ENCODE measurements at regions not wholly inside any gene's neighbourhood (a gene's known extent, or its start where the extent isn't known, plus 50 kb on each side); places are given as distances from the start of the nearest gene placed in this dataset.

- DNase-seq (ENCODE audit: extremely low read depth, low read depth): no peak
- no peak for TF ChIP-seq CTCF (IDR thresholded peaks at IDR 0.05; ENCODE audit: low read depth, low read length)
These were observed 212.5 kb upstream of the MPHOSPH6 start for GRCh38 chr16:82382521-82382920.

- no peak for DNase-seq (ENCODE audit: extremely low read depth, low read depth)
- no peak for TF ChIP-seq CTCF (IDR thresholded peaks at IDR 0.05; ENCODE audit: low read depth, low read length)
These were observed 209.5 kb upstream of the MPHOSPH6 start for GRCh38 chr16:82379551-82379950.

- no peak for DNase-seq (ENCODE audit: extremely low read depth, low read depth)
- TF ChIP-seq CTCF (IDR thresholded peaks at IDR 0.05; ENCODE audit: low read depth, low read length): no peak
These were observed 204.0 kb upstream of the MPHOSPH6 start for GRCh38 chr16:82373976-82374375.

GRCh38 chr16:82370282-82370681 is 200.3 kb upstream of the MPHOSPH6 start:
- TF ChIP-seq CTCF (IDR thresholded peaks at IDR 0.05; ENCODE audit: low read depth, low read length): no peak
- no peak for DNase-seq (ENCODE audit: extremely low read depth, low read depth)

GRCh38 chr16:82368041-82368440 is 198.0 kb upstream of the MPHOSPH6 start:
- no peak for DNase-seq (ENCODE audit: extremely low read depth, low read depth)
- TF ChIP-seq CTCF (IDR thresholded peaks at IDR 0.05; ENCODE audit: low read depth, low read length): peak; percentile 18

- DNase-seq (ENCODE audit: extremely low read depth, low read depth): no peak
- no peak for TF ChIP-seq CTCF (IDR thresholded peaks at IDR 0.05; ENCODE audit: low read depth, low read length)
These were observed 196.4 kb upstream of the MPHOSPH6 start for GRCh38 chr16:82366462-82366861.

GRCh38 chr16:82364690-82365089 is 194.7 kb upstream of the MPHOSPH6 start:
- no peak for TF ChIP-seq CTCF (IDR thresholded peaks at IDR 0.05; ENCODE audit: low read depth, low read length)
- DNase-seq (ENCODE audit: extremely low read depth, low read depth): no peak
